ENCODE measurements at regions not wholly inside any gene's neighbourhood (a gene's known extent, or its start where the extent isn't known, plus 50 kb on each side); places are given as distances from the start of the nearest gene placed in this dataset.

DNA sequence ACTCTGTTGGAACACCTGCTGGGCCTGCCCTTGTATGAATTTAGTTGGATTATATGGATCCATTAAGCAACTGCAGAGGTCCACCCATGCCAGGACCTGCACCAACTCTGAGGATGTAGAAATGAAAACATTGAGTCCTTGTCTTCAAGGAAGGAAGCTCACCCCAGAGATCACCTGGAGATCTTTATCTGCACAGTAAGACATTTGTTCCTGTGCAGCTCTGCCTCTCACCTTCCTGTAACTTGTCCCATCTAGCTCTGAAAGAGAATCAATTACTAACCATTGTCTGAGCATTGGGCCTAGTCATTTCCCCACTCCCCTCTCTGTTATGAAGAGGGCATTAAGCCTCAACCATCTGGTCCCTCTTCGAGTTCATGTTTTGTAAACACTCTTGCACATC is 105.2 kb upstream of the YWHAQ start:
- TF ChIP-seq CTCF (IDR thresholded peaks at IDR 0.05; ENCODE audit: low read depth, low read length) (no peak), EZH2phosphoT487 (IDR thresholded peaks at IDR 0.05; ENCODE audit: low read depth) (no peak)
